ENCODE measurements at regions not wholly inside any gene's neighbourhood (a gene's known extent, or its start where the extent isn't known, plus 50 kb on each side); places are given as distances from the start of the nearest gene placed in this dataset.

GRCh38 chr2:173851141-173851641 is 114.0 kb downstream of the SP3 start:
- peak; percentile 69 for DNase-seq (ENCODE audit: low spot score)
- WGBS, result 25% methylated on average over 9 of the region's 9 CpGs
- TF ChIP-seq POLR2A (IDR thresholded peaks at IDR 0.05), result no peak
- TF ChIP-seq, protein P1, sequence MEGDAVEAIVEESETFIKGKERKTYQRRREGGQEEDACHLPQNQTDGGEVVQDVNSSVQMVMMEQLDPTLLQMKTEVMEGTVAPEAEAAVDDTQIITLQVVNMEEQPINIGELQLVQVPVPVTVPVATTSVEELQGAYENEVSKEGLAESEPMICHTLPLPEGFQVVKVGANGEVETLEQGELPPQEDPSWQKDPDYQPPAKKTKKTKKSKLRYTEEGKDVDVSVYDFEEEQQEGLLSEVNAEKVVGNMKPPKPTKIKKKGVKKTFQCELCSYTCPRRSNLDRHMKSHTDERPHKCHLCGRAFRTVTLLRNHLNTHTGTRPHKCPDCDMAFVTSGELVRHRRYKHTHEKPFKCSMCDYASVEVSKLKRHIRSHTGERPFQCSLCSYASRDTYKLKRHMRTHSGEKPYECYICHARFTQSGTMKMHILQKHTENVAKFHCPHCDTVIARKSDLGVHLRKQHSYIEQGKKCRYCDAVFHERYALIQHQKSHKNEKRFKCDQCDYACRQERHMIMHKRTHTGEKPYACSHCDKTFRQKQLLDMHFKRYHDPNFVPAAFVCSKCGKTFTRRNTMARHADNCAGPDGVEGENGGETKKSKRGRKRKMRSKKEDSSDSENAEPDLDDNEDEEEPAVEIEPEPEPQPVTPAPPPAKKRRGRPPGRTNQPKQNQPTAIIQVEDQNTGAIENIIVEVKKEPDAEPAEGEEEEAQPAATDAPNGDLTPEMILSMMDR (IDR thresholded peaks at IDR 0.05), result no peak
- peak; percentile 87 for TF ChIP-seq POLR2AphosphoS5 (IDR thresholded peaks at IDR 0.05)
- Histone ChIP-seq H3K27ac (no peak overlapping the region), H3K27me3 (replicated peaks; ENCODE audit: insufficient read depth) (no peaks in the 10 kb centered on the region), H3K36me3 (no peaks in the 10 kb centered on the region), H3K4me3 (no peak overlapping the region), H3K4me1 (replicated peaks) (no peaks in the 10 kb centered on the region), H3K9me3 (no peaks in the 10 kb centered on the region)
- intact Hi-C loops (cut with DNase I), result no loop called here

DNA sequence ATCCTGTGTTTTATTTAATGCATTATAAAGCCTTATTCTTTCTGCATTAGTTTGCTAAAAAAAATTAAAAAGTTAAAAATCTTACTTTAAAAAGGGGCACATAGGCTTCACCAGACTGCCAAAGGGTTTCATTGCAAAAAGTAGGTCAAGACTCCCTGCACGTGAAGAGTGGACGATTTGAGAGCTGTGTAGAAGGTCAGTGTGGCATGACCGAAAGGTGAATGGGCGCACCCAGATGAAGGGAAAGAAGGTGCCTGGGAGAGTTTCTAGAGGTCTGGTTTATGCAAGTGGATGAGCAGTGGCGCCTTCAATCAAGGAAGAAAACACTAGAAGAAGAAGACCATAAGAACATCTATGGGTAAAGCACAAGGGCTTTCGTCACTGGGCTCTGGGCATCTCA is 111.0 kb downstream of the SP3 start:
- no peaks in the 10 kb centered on the region for H3K4me1 ChIP-seq (replicated peaks)
- no peak overlapping the region for H3K27ac ChIP-seq
- intact Hi-C loops (cut with DNase I), result no loop called here
- TF ChIP-seq POLR2AphosphoS5 (IDR thresholded peaks at IDR 0.05) (no peak), POLR2A (IDR thresholded peaks at IDR 0.05) (no peak)
- no peaks in the 10 kb centered on the region for H3K9me3 ChIP-seq
- no peaks in the 10 kb centered on the region for H3K36me3 ChIP-seq
- DNase-seq (ENCODE audit: low spot score), result no peak
- WGBS, result 94% methylated on average over 6 of the region's 6 CpGs
- no peaks in the 10 kb centered on the region for H3K27me3 ChIP-seq (replicated peaks; ENCODE audit: insufficient read depth)
- no peak overlapping the region for H3K4me3 ChIP-seq

GRCh38 chr2:173854840-173855239 is 110.3 kb downstream of the SP3 start:
- Histone ChIP-seq H3K27ac (no peak overlapping the region), H3K4me3 (no peak overlapping the region), H3K9me3 (no peaks in the 10 kb centered on the region), H3K4me1 (replicated peaks) (no peaks in the 10 kb centered on the region), H3K27me3 (replicated peaks; ENCODE audit: insufficient read depth) (no peaks in the 10 kb centered on the region), H3K36me3 (no peaks in the 10 kb centered on the region)
- 41% methylated on average over 5 of the region's 5 CpGs for WGBS
- peak; percentile 37 for TF ChIP-seq POLR2AphosphoS5 (IDR thresholded peaks at IDR 0.05)
- TF ChIP-seq, protein P1 (IDR thresholded peaks at IDR 0.05), result no peak
- intact Hi-C loops (cut with DNase I), result no loop called here
- peak; percentile 21 for DNase-seq (ENCODE audit: low spot score)

DNA sequence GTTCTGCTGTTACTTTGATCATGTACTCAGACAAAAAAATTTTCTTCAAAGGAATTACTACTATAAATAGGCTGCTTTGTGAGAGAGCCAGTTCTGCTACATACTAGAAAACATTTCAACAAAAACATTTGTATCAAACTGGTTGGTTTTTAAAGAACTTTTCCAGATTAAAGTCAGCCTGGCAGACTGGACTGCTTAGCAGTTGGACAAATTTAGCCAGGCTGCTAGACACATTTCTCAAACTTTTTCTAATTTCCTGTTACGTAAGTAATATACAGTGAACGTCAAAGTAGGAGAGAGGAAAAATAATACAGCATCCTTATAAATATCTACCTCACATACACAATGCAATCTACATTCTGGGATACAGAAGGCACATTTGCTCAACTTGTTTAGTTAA is 109.5 kb downstream of the SP3 start:
- intact Hi-C loops (cut with DNase I), result no loop called here
- WGBS, result 70% methylated on average over 2 of the region's 2 CpGs
- H3K27ac ChIP-seq, result no peak overlapping the region

More for the DNA sequence above, 109.5 kb downstream of the SP3 start:
- no peaks in the 10 kb centered on the region for H3K27me3 ChIP-seq (replicated peaks; ENCODE audit: insufficient read depth)
- no peaks in the 10 kb centered on the region for H3K36me3 ChIP-seq
- H3K9me3 ChIP-seq, result no peaks in the 10 kb centered on the region
- TF ChIP-seq, protein P1 (IDR thresholded peaks at IDR 0.05), result no peak
- TF ChIP-seq POLR2A (IDR thresholded peaks at IDR 0.05) (no peak), POLR2AphosphoS5 (IDR thresholded peaks at IDR 0.05) (no peak)
- no peaks in the 10 kb centered on the region for H3K4me1 ChIP-seq (replicated peaks)
- DNase-seq (ENCODE audit: low spot score), result no peak
- H3K4me3 ChIP-seq, result no peak overlapping the region

Small RNAs in the stretch of these regions (small RNA-seq; reads per million reads assigned to genes)
- 0 reads per million in 2 donors for gene AC013410.2

Data from prostate gland (tissue), 2 donors.